HCT116 (cell line): ENCODE measurements at regions not wholly inside any gene's neighbourhood (a gene's known extent, or its start where the extent isn't known, plus 50 kb on each side); places are given as distances from the start of the nearest gene placed in this dataset.

ENCODE experiments used
- ATAC-seq: fragments of 200-7000 bp; cut with Tn5 transposase; 2 replicates; pipeline ENCODE4 v1.9.1; 2020; ENCODE audit warnings: mild to moderate bottlenecking, moderate library complexity
- BruUV-seq: library from RNA; stranded (reverse); fragments of 400-500 nt; replicated peaks from 2 replicates; lab custom pipeline; 2021; lab: Mats Ljungman, UMichigan
- CTCF ChIA-PET: fragments of 300-600 bp; sonication (Branson Sonifier 250); formaldehyde crosslinking; loops from one replicate; lab custom pipeline; 2021; ENCODE audit warnings: antibody characterized with exemption; lab: Charles Lee
- POLR2A ChIA-PET: fragments of 300-600, 350-600 bp; sonication (Branson Sonifier 250); formaldehyde crosslinking; loops from one replicate; lab custom pipeline; 2021; ENCODE audit warnings: antibody characterized with exemption; lab: Charles Lee
- RAD21 ChIA-PET, 2 experiments: fragments of 300-600 bp; sonication (Branson Sonifier 250); formaldehyde crosslinking; loops; one replicate each; lab custom pipeline; 2023; ENCODE audit warnings: low total read pairs in 2 of 2; ENCODE audit not compliant: uncharacterized antibody in 2 of 2, unreplicated experiment in 2 of 2, low non-redundant PET in 1 of 2; lab: Charles Lee
- DNase-seq: peaks from one replicate; pipeline ENCODE4 v3.0.0-alpha.2; 2010; ENCODE audit warnings: low read depth, low spot score
- H2AFZ ChIP-seq: fragments of 200-600 bp; shearing (Covaris generic), sonication (generic); 2 replicates; pipeline ENCODE4 v1.6.1; 2017; ENCODE audit warnings: low read depth, mixed run types, mixed read lengths, antibody characterized with exemption, low read length; ENCODE audit not compliant: poor library complexity, severe bottlenecking
- H3K27ac ChIP-seq: 2 replicates; pipeline ENCODE4 v1.5.1; 2012; ENCODE audit warnings: low read depth, low read length
- H3K27me3 ChIP-seq: fragments of 200-600 bp; sonication (generic); 2 replicates; pipeline ENCODE4 v1.6.1; 2016; ENCODE audit warnings: mixed run types, low read length, mixed read lengths; ENCODE audit not compliant: insufficient read depth
- H3K36me3 ChIP-seq, 2 experiments: fragments of 200-500 bp in 1 of 2; fragments of 200-600 bp in 1 of 2; sonication (Bioruptor generic) in 1 of 2; sonication (generic) in 1 of 2; 2 replicates each; pipeline versions ENCODE4 v1.5.1 to v1.6.1; 2014 to 2016; ENCODE audit warnings: low read length in 2 of 2, inconsistent platforms in 1 of 2, mixed read lengths in 1 of 2, mixed run types in 1 of 2; ENCODE audit not compliant: insufficient read depth in 2 of 2, control insufficient read depth in 1 of 2
- H3K4me1 ChIP-seq, 2 experiments: fragments of 200-600 bp in 1 of 2; sonication (generic) in 1 of 2; 2 replicates each; pipeline versions ENCODE4 v1.5.1 to v1.6.1; 2012 to 2017; ENCODE audit warnings: low read length in 2 of 2, inconsistent platforms in 1 of 2, mild to moderate bottlenecking in 1 of 2, mixed read lengths in 1 of 2, mixed run types in 1 of 2, moderate library complexity in 1 of 2; ENCODE audit not compliant: insufficient read depth in 2 of 2, control insufficient read depth in 1 of 2
- H3K4me2 ChIP-seq: fragments of 200-600 bp; sonication (generic); 2 replicates; pipeline ENCODE4 v1.6.1; 2017; ENCODE audit warnings: mixed run types, low read length, mixed read lengths
- H3K4me3 ChIP-seq, 2 experiments: fragments of 200-600 bp in 1 of 2; sonication (generic) in 1 of 2; replicated peaks in 1 of 2; 2 replicates each; pipeline ENCODE4 v1.5.1; 2011 to 2016; ENCODE audit warnings: low read length in 2 of 2, control low read depth in 1 of 2, low read depth in 1 of 2, mild to moderate bottlenecking in 1 of 2, mixed read lengths in 1 of 2, mixed run types in 1 of 2
- H3K79me2 ChIP-seq: fragments of 200-600 bp; sonication (generic); 2 replicates; pipeline ENCODE4 v1.6.1; 2017; ENCODE audit warnings: mild to moderate bottlenecking, mixed run types, low read length, moderate library complexity, mixed read lengths; ENCODE audit not compliant: insufficient read depth
- H3K9ac ChIP-seq: fragments of 200-600 bp; sonication (generic); 2 replicates; pipeline ENCODE4 v1.6.1; 2016; ENCODE audit warnings: low read length, mixed read lengths
- H3K9me2 ChIP-seq: fragments of 200-600 bp; sonication (generic), shearing (Covaris generic); 2 replicates; pipeline ENCODE4 v1.6.1; 2017; ENCODE audit warnings: mixed run types, mild to moderate bottlenecking, moderate library complexity; ENCODE audit not compliant: insufficient read depth
- H3K9me3 ChIP-seq, 2 experiments: fragments of 200-500 bp in 1 of 2; fragments of 200-600 bp in 1 of 2; sonication (Bioruptor generic) in 1 of 2; sonication (generic) in 1 of 2; 2 replicates each; pipeline ENCODE4 v1.6.1; 2014 to 2017; ENCODE audit warnings: low read length in 2 of 2, mixed read lengths in 2 of 2, inconsistent platforms in 1 of 2, low read depth in 1 of 2, mild to moderate bottlenecking in 1 of 2, mixed run types in 1 of 2, moderate library complexity in 1 of 2; ENCODE audit not compliant: control insufficient read depth in 1 of 2, insufficient read depth in 1 of 2
- H4K20me1 ChIP-seq: fragments of 200-600 bp; sonication (generic), shearing (Covaris generic); 2 replicates; pipeline ENCODE4 v1.6.1; 2017; ENCODE audit warnings: mixed run types, mild to moderate bottlenecking, moderate library complexity; ENCODE audit not compliant: insufficient read depth
- CEBPB ChIP-seq: IDR thresholded peaks from 2 replicates; pipeline ENCODE4 v1.6.1; 2012; ENCODE audit warnings: low read depth
- ELF1 ChIP-seq: IDR thresholded peaks from 2 replicates; pipeline ENCODE4 v1.6.1; 2012; ENCODE audit warnings: low read depth, borderline replicate concordance
- EZH2phosphoT487 ChIP-seq: fragments of 200-600 bp; IDR thresholded peaks from 2 replicates; pipeline ENCODE4 v1.6.1; 2018; ENCODE audit warnings: antibody characterized with exemption, borderline replicate concordance
- JUND ChIP-seq: IDR thresholded peaks from 2 replicates; pipeline ENCODE4 v1.6.1; 2012
- POLR2A ChIP-seq: IDR thresholded peaks from 2 replicates; pipeline ENCODE4 v1.7.0; 2011; ENCODE audit warnings: borderline replicate concordance; ENCODE audit not compliant: insufficient read depth, insufficient read length; ENCODE audit errors: extremely low read depth
- RAD21 ChIP-seq: IDR thresholded peaks from 2 replicates; pipeline ENCODE4 v1.6.1; 2012; ENCODE audit warnings: low read depth, mild to moderate bottlenecking
- SIN3A ChIP-seq: IDR thresholded peaks from 2 replicates; pipeline ENCODE4 v1.6.1; 2012; ENCODE audit warnings: low read depth
- SRF ChIP-seq: IDR thresholded peaks from 2 replicates; pipeline ENCODE4 v1.6.1; 2012; ENCODE audit warnings: low read depth
- TCF7L2 ChIP-seq: IDR thresholded peaks from 2 replicates; pipeline ENCODE4 v1.7.0; 2011; ENCODE audit warnings: borderline replicate concordance, inconsistent platforms; ENCODE audit not compliant: insufficient read depth, insufficient read length; ENCODE audit errors: extremely low read depth
- YY1 ChIP-seq: IDR thresholded peaks from 2 replicates; pipeline ENCODE4 v1.6.1; 2011; ENCODE audit warnings: low read length, low read depth, moderate library complexity, mild to moderate bottlenecking; ENCODE audit not compliant: insufficient replicate concordance; ENCODE audit errors: extremely low read depth
- intact Hi-C: fragments of 100-400 bp; cut with micrococcal nuclease; formaldehyde crosslinking; loops from 2 replicates; pipeline ENCODE4 v1.10.0; 2022
- TF ChIP-seq, protein P1 (sequence below): IDR thresholded peaks from 2 replicates; pipeline ENCODE4 v1.6.1; 2012
- TF ChIP-seq, protein P2 (sequence below), 3 experiments: fragments of 200-600 bp in 1 of 3; sonication (generic) in 1 of 3; IDR thresholded peaks in 2 of 3; conservative IDR thresholded peaks in 1 of 3; 2 replicates each; pipeline ENCODE4 v1.5.1; 2012 to 2017; ENCODE audit warnings: low read depth in 2 of 3, low read length in 2 of 3, antibody characterized with exemption in 1 of 3, borderline replicate concordance in 1 of 3, control low read depth in 1 of 3, mild to moderate bottlenecking in 1 of 3, mixed read lengths in 1 of 3, mixed run types in 1 of 3, moderate library complexity in 1 of 3; ENCODE audit not compliant: insufficient read depth in 1 of 3

DNA sequence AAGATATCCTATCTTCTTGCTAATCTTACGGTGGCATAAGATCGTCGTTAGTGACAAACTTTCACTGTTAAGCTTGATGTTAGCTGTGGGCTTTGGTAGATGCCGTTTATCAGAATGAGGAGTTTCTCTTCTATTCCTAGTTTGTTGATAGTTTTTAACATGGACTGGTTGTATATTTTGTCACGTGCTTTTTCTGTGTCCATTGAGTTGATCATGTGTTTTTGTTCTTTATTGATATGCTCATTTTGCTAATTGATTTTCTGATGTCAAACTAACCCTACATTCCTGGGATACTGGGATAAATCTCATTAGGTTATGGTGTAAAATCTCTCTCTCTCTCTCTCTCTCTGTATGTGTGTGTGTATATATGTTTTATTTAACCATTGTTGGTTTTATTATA lies 545.1 kb downstream of the AACS start (continued):
- TF ChIP-seq YY1, result no peak
- TF ChIP-seq, protein P1, sequence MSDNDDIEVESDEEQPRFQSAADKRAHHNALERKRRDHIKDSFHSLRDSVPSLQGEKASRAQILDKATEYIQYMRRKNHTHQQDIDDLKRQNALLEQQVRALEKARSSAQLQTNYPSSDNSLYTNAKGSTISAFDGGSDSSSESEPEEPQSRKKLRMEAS, result no peak
- TF ChIP-seq RAD21, result no peak
- TF ChIP-seq CEBPB, result no peak
- TF ChIP-seq, protein P2, sequence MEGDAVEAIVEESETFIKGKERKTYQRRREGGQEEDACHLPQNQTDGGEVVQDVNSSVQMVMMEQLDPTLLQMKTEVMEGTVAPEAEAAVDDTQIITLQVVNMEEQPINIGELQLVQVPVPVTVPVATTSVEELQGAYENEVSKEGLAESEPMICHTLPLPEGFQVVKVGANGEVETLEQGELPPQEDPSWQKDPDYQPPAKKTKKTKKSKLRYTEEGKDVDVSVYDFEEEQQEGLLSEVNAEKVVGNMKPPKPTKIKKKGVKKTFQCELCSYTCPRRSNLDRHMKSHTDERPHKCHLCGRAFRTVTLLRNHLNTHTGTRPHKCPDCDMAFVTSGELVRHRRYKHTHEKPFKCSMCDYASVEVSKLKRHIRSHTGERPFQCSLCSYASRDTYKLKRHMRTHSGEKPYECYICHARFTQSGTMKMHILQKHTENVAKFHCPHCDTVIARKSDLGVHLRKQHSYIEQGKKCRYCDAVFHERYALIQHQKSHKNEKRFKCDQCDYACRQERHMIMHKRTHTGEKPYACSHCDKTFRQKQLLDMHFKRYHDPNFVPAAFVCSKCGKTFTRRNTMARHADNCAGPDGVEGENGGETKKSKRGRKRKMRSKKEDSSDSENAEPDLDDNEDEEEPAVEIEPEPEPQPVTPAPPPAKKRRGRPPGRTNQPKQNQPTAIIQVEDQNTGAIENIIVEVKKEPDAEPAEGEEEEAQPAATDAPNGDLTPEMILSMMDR (IDR thresholded peaks at IDR 0.05 in 2 of 3, conservative IDR thresholded peaks at IDR 0.05 in 1 of 3; ENCODE audit: borderline replicate concordance in 1 of 3, insufficient read depth in 1 of 3, low read depth in 2 of 3, low read length in 2 of 3), result no peak
- TF ChIP-seq JUND, result no peak

DNA sequence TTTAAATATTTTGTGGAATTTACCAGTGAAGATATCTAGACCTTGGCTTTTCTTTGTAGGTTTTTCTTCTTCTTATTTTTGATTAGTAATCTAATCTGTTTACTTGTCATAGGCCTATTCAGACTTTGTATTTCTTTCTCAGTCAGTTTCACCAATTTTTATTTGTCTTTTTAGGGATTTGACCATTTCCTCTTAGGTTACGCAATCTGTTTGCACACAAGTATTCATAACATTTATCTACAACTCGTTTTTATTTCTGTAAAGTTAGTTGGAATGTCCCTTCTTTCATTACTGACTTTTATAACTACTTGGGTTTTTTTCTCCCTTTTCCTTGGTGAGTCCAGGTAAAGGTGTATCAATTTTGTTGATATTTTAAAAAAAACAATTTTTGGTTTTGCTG lies 545.7 kb downstream of the AACS start:
- Histone ChIP-seq H3K9me2 (no peaks in the 10 kb centered on the region), H3K9me3 (no peaks in the 10 kb centered on the region), H3K79me2 (no peaks in the 10 kb centered on the region), H3K27ac (no peak overlapping the region), H4K20me1 (no peaks in the 10 kb centered on the region), H2AFZ (no peak overlapping the region), H3K27me3 (no peaks in the 10 kb centered on the region), H3K4me2 (no peak overlapping the region), H3K4me1 (no peaks in the 10 kb centered on the region), H3K9ac (no peak overlapping the region), H3K36me3 (no peaks in the 10 kb centered on the region), H3K4me3 (no peak overlapping the region)
- RAD21 ChIA-PET, result no interaction called here
- DNase-seq (no peak), ATAC-seq (no peak)
- CTCF ChIA-PET, result no interaction called here
- intact Hi-C loops, result no loop called here
- BruUV-seq, result no TSS peak
- POLR2A ChIA-PET, result no interaction called here
- TF ChIP-seq EZH2phosphoT487 (no peak), ELF1 (no peak), SIN3A (no peak), POLR2A (no peak), SRF (no peak), JUND (no peak), TCF7L2 (no peak)
- TF ChIP-seq, protein P1, result no peak
